GM12872 (cell line): ENCODE measurements at regions not wholly inside any gene's neighbourhood (a gene's known extent, or its start where the extent isn't known, plus 50 kb on each side); places are given as distances from the start of the nearest gene placed in this dataset.

ENCODE experiments used
- TF ChIP-seq, protein P1 (sequence below): IDR thresholded peaks from 3 replicates; pipeline ENCODE4 v1.5.1; 2011; ENCODE audit warnings: low read depth, mild to moderate bottlenecking, low read length, moderate library complexity; ENCODE audit not compliant: insufficient read depth

DNA sequence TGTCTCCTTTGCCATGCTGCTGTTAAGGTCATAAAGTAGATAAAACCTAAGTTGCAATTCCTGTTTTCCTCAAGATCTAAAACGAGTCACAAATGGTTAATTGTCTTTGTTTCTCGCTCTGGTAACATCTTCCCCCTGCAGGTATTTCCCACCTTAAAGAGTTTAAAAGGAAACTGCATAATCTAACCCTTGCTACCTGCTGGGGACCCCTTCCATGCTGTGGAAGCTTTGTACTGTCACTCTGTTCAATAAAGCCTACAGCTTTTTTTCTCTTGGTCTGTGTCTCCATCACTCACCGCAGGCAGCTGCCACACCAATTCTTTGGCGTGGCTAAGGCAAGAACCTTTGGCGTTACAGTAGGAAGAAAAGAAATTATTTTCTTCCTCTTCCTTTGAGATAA is 117.7 kb upstream of the GJE1 start:
- TF ChIP-seq, protein P1, sequence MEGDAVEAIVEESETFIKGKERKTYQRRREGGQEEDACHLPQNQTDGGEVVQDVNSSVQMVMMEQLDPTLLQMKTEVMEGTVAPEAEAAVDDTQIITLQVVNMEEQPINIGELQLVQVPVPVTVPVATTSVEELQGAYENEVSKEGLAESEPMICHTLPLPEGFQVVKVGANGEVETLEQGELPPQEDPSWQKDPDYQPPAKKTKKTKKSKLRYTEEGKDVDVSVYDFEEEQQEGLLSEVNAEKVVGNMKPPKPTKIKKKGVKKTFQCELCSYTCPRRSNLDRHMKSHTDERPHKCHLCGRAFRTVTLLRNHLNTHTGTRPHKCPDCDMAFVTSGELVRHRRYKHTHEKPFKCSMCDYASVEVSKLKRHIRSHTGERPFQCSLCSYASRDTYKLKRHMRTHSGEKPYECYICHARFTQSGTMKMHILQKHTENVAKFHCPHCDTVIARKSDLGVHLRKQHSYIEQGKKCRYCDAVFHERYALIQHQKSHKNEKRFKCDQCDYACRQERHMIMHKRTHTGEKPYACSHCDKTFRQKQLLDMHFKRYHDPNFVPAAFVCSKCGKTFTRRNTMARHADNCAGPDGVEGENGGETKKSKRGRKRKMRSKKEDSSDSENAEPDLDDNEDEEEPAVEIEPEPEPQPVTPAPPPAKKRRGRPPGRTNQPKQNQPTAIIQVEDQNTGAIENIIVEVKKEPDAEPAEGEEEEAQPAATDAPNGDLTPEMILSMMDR = no peak

DNA sequence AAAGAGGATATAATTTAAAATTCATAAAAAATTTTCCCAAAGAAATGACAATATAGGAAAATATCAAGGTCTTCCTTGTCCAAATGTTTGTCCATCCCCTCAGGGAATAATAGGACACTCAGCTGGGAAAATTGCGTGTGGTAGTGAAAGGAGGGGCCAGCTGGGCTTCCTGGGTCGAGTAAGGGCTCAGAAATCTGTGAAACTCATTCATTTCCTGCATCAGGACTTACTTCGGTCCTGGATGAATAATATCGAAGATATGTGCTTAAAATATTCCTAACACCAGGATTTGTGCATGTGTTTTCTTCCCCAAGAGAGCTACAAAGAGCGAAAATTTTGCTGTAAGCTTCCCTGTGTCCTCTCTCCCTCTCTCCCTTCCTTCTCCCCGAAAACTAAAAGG is 118.2 kb upstream of the GJE1 start:
- TF ChIP-seq, protein P1 = no peak

DNA sequence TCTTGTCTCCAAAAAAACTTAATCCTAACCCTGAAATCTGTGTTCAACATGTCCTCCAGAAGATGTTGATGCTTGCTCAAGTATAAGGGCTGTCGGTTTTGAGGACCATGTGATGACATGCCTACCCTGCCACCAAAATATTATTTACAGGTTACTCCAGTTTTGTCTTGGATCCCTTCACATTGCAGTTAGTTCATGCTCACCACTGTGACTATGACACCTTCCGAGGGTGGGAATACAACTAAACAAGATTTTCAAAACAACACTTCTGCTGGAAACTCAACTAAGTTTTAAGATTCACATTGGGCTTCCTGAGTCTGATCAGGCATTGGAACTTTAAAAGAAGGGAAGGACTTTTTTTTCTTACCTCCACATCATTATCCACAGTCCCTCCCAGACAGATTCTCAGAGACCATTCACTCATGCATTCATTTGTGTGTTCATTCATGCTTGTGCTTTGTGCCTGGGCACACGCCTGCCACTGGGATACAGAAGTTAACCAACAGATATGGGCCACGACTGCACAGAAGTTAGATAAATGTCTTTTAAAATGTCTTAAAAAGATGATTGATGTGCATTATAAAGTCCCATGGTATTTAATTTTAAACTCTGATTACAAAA is 118.7 kb upstream of the GJE1 start:
- TF ChIP-seq, protein P1 = no peak

DNA sequence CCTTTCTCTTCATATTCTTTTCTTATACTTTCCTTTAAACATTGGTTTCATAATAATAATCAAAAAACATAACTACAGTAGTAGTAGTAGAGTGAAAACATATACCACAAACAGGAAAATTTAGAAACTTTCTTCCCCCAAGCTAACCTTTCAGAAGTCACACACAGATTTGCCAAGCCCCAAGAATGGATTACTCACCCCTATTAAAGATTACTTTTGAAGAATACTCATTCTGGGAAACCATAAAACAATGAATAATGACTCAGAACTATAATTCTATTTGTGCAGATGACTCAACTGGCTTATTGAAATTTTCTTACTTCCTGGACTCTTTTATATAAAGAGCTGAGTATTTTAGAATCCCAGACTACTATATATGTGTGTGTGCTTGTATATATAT is 119.4 kb upstream of the GJE1 start:
- TF ChIP-seq, protein P1 = no peak

DNA sequence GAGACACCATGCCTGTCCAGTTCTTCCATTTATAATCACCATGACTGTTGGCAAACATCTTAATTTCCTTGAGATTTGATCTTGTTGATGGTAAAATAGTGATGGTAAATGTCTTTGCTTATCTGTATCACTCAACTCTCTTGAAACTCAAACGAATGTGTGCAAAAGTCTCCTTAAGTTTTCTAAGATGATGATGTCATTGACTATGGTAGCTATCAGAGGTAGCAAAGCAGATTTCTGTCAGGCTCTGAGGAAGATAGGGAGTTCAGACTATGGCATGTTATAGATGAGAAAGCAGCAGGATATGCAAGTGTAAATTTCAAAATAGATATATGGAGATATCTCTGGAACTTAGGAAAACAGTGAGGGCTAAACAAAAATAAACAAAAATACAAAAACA is 121.0 kb upstream of the GJE1 start:
- TF ChIP-seq, protein P1 = no peak

DNA sequence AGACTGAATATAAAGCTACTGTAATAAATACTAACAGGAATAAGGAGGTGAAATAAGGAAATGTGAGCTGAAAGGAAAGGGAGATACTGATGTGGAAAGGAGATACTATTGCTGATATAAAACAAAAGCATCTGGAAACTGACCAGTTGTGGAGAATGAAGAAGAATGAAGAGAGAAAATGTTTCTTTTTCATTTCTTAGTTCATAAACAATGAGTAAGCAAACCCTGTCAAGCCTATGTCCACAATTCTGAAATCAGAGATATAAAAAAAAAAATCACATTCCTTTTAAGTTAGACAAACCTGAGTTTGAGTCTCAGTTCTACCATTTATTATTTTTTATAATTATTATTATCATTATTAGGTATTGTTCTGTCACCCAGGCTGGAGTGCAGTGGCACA is 121.6 kb upstream of the GJE1 start:
- TF ChIP-seq, protein P1 = no peak

DNA sequence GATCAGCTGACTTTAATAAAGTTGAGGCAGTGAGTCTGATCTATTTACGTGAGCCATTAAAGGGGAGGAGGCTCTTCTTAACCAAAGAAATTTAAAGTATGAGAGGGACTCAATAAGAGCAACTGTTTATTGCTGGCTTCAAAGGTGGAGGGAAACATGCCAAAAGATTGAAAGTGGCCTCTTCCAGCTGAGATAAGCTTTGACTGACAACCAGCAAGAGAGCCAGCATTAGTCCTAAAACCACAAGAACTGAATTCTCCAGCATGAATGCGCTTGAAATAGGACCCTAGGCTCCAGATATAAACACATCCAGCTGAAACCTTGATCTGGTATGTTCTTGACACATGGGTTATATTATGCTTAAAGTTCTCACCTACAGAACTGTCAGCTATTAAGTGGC is 123.1 kb upstream of the GJE1 start:
- TF ChIP-seq, protein P1 = no peak

DNA sequence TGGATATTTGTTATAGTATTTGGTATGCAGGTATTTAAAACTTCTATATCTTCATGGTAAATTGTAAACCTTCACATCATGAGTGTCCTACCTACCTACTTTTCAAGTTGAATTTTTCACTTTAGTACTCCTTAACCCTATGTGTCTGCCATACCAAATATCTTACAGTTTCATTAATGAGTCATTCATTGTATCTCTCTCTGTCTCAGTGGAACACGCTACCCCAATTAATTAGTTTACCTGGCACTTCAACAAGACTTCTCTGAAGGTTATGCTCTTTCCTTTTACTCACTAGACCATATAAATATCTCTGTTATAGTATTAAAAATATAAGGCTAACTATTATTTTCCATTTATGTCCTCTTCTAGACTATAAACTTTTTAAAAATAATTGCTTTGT is 123.9 kb upstream of the GJE1 start:
- TF ChIP-seq, protein P1 = no peak
